LoVo (cell line): ENCODE measurements at regions not wholly inside any gene's neighbourhood (a gene's known extent, or its start where the extent isn't known, plus 50 kb on each side); places are given as distances from the start of the nearest gene placed in this dataset.

ENCODE experiments used
- DNase-seq: peaks from one replicate; pipeline ENCODE4 v3.0.0-alpha.2; 2016; ENCODE audit warnings: low spot score

GRCh38 chr2:184540246-184540789, 58.0 kb upstream of the ZNF804A start:
- no peak for DNase-seq

GRCh38 chr2:184541591-184541990, 56.7 kb upstream of the ZNF804A start:
- DNase-seq: no peak

DNA sequence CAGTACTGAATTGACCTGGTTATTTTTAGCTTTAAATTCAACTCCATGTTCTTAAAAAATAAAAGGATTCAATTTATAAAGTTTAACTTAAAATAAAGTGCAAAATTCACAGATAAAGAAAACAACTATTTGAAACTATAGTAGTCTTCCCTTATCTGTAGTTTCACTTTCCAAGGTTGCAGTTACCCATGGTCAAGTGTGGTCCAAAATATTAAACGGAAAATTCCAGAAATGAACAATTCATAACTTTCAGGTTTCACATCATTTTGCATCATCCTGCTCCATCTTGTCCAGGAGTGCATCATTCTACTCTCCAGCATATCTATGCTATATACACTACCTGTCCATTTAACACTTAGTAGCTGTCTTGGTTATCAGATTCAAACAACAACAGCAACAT, 54.5 kb upstream of the ZNF804A start:
- no peak for DNase-seq
